ENCODE measurements at regions not wholly inside any gene's neighbourhood (a gene's known extent, or its start where the extent isn't known, plus 50 kb on each side); places are given as distances from the start of the nearest gene placed in this dataset.

DNA sequence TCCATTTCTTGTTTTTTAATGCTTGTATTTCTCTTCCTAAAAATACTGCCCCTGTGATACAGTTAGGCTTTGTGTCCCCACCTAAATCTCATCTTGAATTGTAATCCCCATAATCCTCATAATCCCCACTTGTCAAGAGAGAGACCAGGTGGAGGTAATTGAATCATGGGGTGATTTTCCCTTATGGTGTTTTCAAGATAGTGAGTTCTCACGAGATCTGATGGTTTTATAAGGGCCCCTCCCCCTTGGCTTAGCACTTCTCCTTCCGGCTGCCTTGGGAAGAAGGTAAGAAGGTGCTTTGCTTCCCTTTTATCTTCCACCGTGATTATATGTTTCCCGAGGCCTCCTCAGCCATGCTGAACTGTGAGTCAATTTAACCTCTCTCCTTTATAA is 227.4 kb downstream of the MAN2A1 start:
- Histone ChIP-seq H3K4me3 (ENCODE audit: low read length in 2 of 2) (no peak overlapping the region), H3K27ac (ENCODE audit: low read depth, low read length) (no peak overlapping the region), H3K36me3 (ENCODE audit: insufficient read depth, low read length) (no peaks in the 10 kb centered on the region), H3K27me3 (ENCODE audit: insufficient read depth, low read length) (no peaks in the 10 kb centered on the region), H3K9me3 (ENCODE audit: control insufficient read depth in 1 of 2, low read length in 2 of 2) (no peaks in the 10 kb centered on the region), H3K4me1 (ENCODE audit: insufficient read depth, low read length) (peaks cover 28% of the 10 kb centered on the region)
- ChIA-PET POLR2A (ENCODE audit: partially characterized antibody) (interaction anchor here (2.2 kb wide), 1 partner anchor 227 kb away, joined by 7 read pairs; the partner anchor contains the start of gene MAN2A1), CTCF (ENCODE audit: partially characterized antibody) (no interaction called here)
- H3K4me3 Mint-ChIP-seq, result peak overlapping the region in 1 of 8 donors; percentile 34
- peaks cover 12 to 37% (median 24%) of the 10 kb centered on the region in 4 donors for H3K4me1 Mint-ChIP-seq
- H3K36me3 Mint-ChIP-seq, result no peaks in the 10 kb centered on the region
- H3K9me3 Mint-ChIP-seq, result peaks cover 0 to 6% (median 0%) of the 10 kb centered on the region in 8 donors
- intact Hi-C loops (cut with micrococcal nuclease), result no loop called here
- no peak for DNase-seq
- H3K27me3 Mint-ChIP-seq, result no peaks in the 10 kb centered on the region
- H3K27ac Mint-ChIP-seq, result no peak overlapping the region

DNA sequence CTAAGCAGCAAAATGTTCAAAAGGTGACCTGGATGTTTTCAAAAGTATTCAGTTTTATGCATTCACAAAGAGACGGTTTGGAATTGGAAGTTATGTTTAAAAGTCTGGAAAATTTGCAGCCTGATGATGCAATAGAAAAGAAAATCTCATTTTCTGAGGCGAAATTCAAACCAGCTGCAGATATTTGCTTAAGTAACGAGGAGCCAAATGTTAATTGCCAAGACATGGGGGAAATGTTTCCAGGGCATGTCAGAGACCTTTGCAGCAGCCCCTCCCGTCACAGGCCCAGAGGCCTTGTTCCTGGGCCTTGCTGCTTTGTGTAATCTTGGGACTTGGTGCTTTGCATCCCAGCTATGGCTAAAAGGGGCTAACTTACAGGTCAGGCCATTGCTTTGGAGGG is 228.2 kb downstream of the MAN2A1 start:
- Mint-ChIP-seq H3K4me1 (peaks cover 21 to 41% (median 28%) of the 10 kb centered on the region in 4 donors), H3K36me3 (no peaks in the 10 kb centered on the region), H3K4me3 (no peak overlapping the region), H3K27me3 (no peaks in the 10 kb centered on the region), H3K27ac (no peak overlapping the region), H3K9me3 (peaks cover 0 to 6% (median 0%) of the 10 kb centered on the region in 8 donors)
- Histone ChIP-seq H3K9me3 (ENCODE audit: control insufficient read depth in 1 of 2, low read length in 2 of 2) (no peaks in the 10 kb centered on the region), H3K4me1 (ENCODE audit: insufficient read depth, low read length) (peaks cover 36% of the 10 kb centered on the region), H3K4me3 (ENCODE audit: low read length in 2 of 2) (no peak overlapping the region), H3K27ac (ENCODE audit: low read depth, low read length) (no peak overlapping the region), H3K27me3 (ENCODE audit: insufficient read depth, low read length) (no peaks in the 10 kb centered on the region), H3K36me3 (ENCODE audit: insufficient read depth, low read length) (no peaks in the 10 kb centered on the region)
- intact Hi-C loops (cut with micrococcal nuclease), result no loop called here
- ChIA-PET POLR2A (ENCODE audit: partially characterized antibody) (interaction anchor here (1.6 kb wide), 1 partner anchor 228 kb away, joined by 3 read pairs; no protein-coding TSS in a partner anchor), CTCF (ENCODE audit: partially characterized antibody) (no interaction called here)
- DNase-seq, result no peak

DNA sequence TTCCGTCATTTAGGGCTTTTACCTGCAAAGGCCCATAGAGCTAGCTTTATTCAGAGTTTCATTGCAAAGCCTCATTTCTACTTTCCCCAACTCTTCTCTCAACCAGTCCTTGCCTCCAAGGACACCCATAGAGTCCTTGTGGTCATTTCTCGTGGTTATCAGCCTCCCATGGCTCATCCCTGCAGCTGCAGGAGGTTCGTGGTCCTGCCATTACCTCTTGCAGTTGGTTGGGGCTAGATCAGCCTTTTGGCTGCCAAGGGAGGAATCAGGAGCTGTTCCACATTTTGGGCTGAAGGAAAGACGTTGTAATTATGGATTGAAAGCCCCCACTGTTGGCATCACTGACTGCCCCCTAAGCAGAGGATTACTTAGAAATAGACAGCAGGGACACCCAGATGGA is 231.0 kb downstream of the MAN2A1 start:
- Mint-ChIP-seq H3K4me1 (peaks cover 36 to 50% (median 41%) of the 10 kb centered on the region in 4 donors), H3K27ac (peak overlapping the region; percentile 85 to 97 (median 92)), H3K27me3 (no peaks in the 10 kb centered on the region), H3K4me3 (peak overlapping the region in 4 of 8 donors; percentile 53 to 81 (median 75)), H3K36me3 (no peaks in the 10 kb centered on the region), H3K9me3 (peaks cover 0 to 6% (median 2%) of the 10 kb centered on the region in 8 donors)
- Histone ChIP-seq H3K4me3 (ENCODE audit: low read length in 2 of 2) (no peak overlapping the region), H3K9me3 (ENCODE audit: control insufficient read depth in 1 of 2, low read length in 2 of 2) (no peaks in the 10 kb centered on the region), H3K4me1 (ENCODE audit: insufficient read depth, low read length) (peaks cover 50% of the 10 kb centered on the region), H3K36me3 (ENCODE audit: insufficient read depth, low read length) (no peaks in the 10 kb centered on the region), H3K27me3 (ENCODE audit: insufficient read depth, low read length) (no peaks in the 10 kb centered on the region), H3K27ac (ENCODE audit: low read depth, low read length) (peak overlapping the region; percentile 19)
- CTCF ChIA-PET (ENCODE audit: partially characterized antibody), result interaction anchor here (1.1 kb wide), 1 partner anchor 13 kb away, joined by 3 read pairs; no protein-coding TSS in a partner anchor
- POLR2A ChIA-PET (ENCODE audit: partially characterized antibody), result interaction anchor here (2.1 to 4.0 kb wide), 3 partner anchors 63 to 230 kb away, joined by 9 to 62 read pairs (median 31); partner anchors contain the start of gene MAN2A1
- intact Hi-C loops (cut with micrococcal nuclease), result loop anchor here (1.0 to 5.0 kb wide), 3 partner anchors 103 to 230 kb away; no protein-coding TSS in a partner anchor
- no peak for DNase-seq

DNA sequence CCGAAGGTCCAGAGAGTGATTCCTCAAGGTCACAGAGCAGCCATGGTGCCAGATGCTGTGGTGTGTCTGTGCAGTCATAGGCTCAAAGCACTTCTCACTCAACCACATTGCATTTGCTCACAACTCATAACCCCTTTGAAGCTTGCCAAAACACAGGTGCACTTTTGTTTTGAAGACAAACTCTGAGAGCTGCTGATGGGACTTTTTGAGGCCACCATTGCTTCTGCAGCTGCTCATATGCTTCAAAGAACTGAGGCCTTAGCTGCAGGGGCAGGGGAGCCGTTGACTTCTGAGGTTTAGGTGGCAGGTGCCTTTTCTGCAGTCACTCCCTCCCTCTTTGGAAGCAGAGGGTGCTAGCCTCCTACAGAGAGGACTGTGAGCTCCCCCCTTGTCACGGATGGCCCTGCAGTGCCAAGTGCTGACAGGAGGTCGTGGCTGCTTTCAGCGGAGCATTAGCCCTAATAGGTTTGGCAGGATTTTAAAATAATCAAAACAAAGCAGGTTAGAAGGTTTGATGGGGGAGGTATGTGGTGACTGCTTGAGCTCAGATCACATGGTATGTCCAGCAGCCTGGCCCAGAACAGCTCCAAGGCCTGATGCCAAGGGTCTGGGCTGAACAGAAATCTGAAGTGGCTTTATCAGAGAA is 232.1 kb downstream of the MAN2A1 start:
- Histone ChIP-seq H3K4me1 (ENCODE audit: insufficient read depth, low read length) (peaks cover 44% of the 10 kb centered on the region), H3K36me3 (ENCODE audit: insufficient read depth, low read length) (no peaks in the 10 kb centered on the region), H3K27ac (ENCODE audit: low read depth, low read length) (peak overlapping the region; percentile 37), H3K27me3 (ENCODE audit: insufficient read depth, low read length) (no peaks in the 10 kb centered on the region), H3K4me3 (ENCODE audit: low read length in 2 of 2) (peak overlapping the region in 1 of 2 donors; percentile 4), H3K9me3 (ENCODE audit: control insufficient read depth in 1 of 2, low read length in 2 of 2) (no peaks in the 10 kb centered on the region)
- Mint-ChIP-seq H3K27me3 (no peaks in the 10 kb centered on the region), H3K4me3 (peak overlapping the region; percentile 57 to 81 (median 74)), H3K9me3 (peaks cover 0 to 6% (median 2%) of the 10 kb centered on the region in 8 donors), H3K4me1 (peaks cover 32 to 46% (median 39%) of the 10 kb centered on the region in 4 donors), H3K36me3 (no peaks in the 10 kb centered on the region), H3K27ac (peak overlapping the region; percentile 85 to 97 (median 92))
- intact Hi-C loops (cut with micrococcal nuclease), result loop anchor here (1.0 to 5.0 kb wide), 4 partner anchors 65 to 232 kb away; no protein-coding TSS in a partner anchor
- DNase-seq, result peak; percentile 70 to 81 (median 75)
- CTCF ChIA-PET (ENCODE audit: partially characterized antibody), result interaction anchor here (0.7 to 2.5 kb wide), 14 partner anchors 8 to 231 kb away, joined by 3 to 15 read pairs (median 3); partner anchors contain the start of gene MAN2A1
- POLR2A ChIA-PET (ENCODE audit: partially characterized antibody), result interaction anchor here (0.6 to 4.0 kb wide), 17 partner anchors 9 to 1540 kb away, joined by 3 to 62 read pairs (median 3); partner anchors contain the start of genes FBXL17, MAN2A1 and PJA2

DNA sequence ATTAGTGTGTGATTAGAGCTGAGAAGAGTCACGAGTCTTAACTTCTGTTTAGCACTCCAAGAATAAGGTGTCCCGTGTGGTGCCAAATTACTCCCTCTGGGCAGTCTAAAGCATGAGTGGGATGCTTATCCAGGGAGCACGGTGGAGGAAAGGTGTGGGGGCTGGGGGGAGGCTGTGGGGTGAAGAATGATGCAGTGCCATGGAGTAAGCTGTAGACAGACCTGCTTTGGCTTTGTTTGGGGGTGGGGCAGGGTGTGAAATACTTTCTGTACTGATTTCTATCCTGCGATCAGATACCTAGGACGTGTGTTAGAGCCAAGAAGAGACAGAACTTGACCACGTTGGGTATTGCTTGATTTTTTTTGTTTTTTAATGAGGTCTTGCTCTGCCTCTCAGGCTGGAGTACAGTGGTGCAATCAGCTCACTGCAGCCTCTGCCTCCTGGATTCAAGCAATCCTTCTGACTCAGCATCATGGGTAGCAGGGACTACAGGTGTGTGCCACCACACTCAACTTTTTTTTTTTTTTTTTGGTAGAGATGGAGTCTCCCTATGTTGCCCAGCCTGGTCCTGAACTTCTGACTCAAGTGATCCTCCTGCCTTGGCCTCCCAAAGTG is 232.8 kb downstream of the MAN2A1 start:
- peak overlapping the region; percentile 85 to 97 (median 92) for H3K27ac Mint-ChIP-seq
- no peaks in the 10 kb centered on the region for H3K36me3 Mint-ChIP-seq
- CTCF ChIA-PET (ENCODE audit: partially characterized antibody), result interaction anchor here (0.7 to 2.5 kb wide), 12 partner anchors 19 to 232 kb away, joined by 3 to 15 read pairs (median 3); partner anchors contain the start of gene MAN2A1
- peaks cover 43% of the 10 kb centered on the region for H3K4me1 ChIP-seq (ENCODE audit: insufficient read depth, low read length)
- H3K4me3 Mint-ChIP-seq, result peak overlapping the region; percentile 57 to 81 (median 74)
- peaks cover 32 to 43% (median 38%) of the 10 kb centered on the region in 4 donors for H3K4me1 Mint-ChIP-seq
- H3K9me3 ChIP-seq (ENCODE audit: control insufficient read depth in 1 of 2, low read length in 2 of 2), result no peaks in the 10 kb centered on the region
- peak overlapping the region; percentile 37 for H3K27ac ChIP-seq (ENCODE audit: low read depth, low read length)
- H3K36me3 ChIP-seq (ENCODE audit: insufficient read depth, low read length), result no peaks in the 10 kb centered on the region
- DNase-seq, result peak in 3 of 5 donors; percentile 10 to 20 (median 18)
- POLR2A ChIA-PET (ENCODE audit: partially characterized antibody), result interaction anchor here (0.8 to 4.0 kb wide), 14 partner anchors 9 to 512 kb away, joined by 3 to 62 read pairs (median 4); partner anchors contain the start of genes MAN2A1 and PJA2
- H3K4me3 ChIP-seq (ENCODE audit: low read length in 2 of 2), result peak overlapping the region in 1 of 2 donors; percentile 0
- H3K27me3 Mint-ChIP-seq, result no peaks in the 10 kb centered on the region
- H3K9me3 Mint-ChIP-seq, result peaks cover 0 to 5% (median 2%) of the 10 kb centered on the region in 8 donors
- H3K27me3 ChIP-seq (ENCODE audit: insufficient read depth, low read length), result no peaks in the 10 kb centered on the region
- intact Hi-C loops (cut with micrococcal nuclease), result loop anchor here (2.0 to 5.0 kb wide), 2 partner anchors 66 to 105 kb away; no protein-coding TSS in a partner anchor

DNA sequence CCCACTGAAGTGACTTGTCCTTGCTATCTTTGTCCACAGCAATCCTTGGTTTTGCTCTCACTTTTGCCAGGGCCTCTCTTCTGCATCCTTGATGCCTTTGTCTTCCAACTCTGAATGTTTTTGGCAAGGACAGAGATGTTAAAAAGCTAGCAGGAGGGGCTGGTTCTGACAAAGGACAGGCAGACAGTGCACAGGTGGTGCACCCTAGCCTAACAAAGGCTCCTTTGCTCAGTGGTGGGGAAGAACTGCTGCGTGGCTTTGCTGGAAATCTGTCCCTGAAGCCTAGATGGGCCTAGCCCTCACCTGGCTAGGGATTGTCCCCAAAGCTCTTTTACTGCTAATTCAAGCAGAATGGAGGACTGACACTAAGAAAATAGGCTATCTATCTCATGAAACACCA is 233.5 kb downstream of the MAN2A1 start:
- no peaks in the 10 kb centered on the region for H3K9me3 ChIP-seq (ENCODE audit: control insufficient read depth in 1 of 2, low read length in 2 of 2)
- Mint-ChIP-seq H3K27me3 (no peaks in the 10 kb centered on the region), H3K9me3 (peaks cover 0 to 2% (median 0%) of the 10 kb centered on the region in 8 donors), H3K4me1 (peaks cover 32 to 43% (median 38%) of the 10 kb centered on the region in 4 donors), H3K36me3 (no peaks in the 10 kb centered on the region), H3K27ac (peak overlapping the region; percentile 15 to 87 (median 83)), H3K4me3 (peak overlapping the region in 1 of 8 donors; percentile 60)
- no peak for DNase-seq
- intact Hi-C loops (cut with micrococcal nuclease), result loop anchor here (2.0 to 5.0 kb wide), 2 partner anchors 66 to 106 kb away; no protein-coding TSS in a partner anchor
- H3K36me3 ChIP-seq (ENCODE audit: insufficient read depth, low read length), result no peaks in the 10 kb centered on the region
- no peaks in the 10 kb centered on the region for H3K27me3 ChIP-seq (ENCODE audit: insufficient read depth, low read length)
- ChIA-PET CTCF (ENCODE audit: partially characterized antibody) (interaction anchor here (1.0 to 2.5 kb wide), 2 partner anchors 70 to 131 kb away, joined by 3 to 15 read pairs; no protein-coding TSS in a partner anchor), POLR2A (ENCODE audit: partially characterized antibody) (interaction anchor here (2.5 to 4.0 kb wide), 2 partner anchors 131 to 232 kb away, joined by 16 to 62 read pairs; partner anchors contain the start of gene MAN2A1)
- no peak overlapping the region for H3K4me3 ChIP-seq (ENCODE audit: low read length in 2 of 2)
- H3K4me1 ChIP-seq (ENCODE audit: insufficient read depth, low read length), result peaks cover 43% of the 10 kb centered on the region
- no peak overlapping the region for H3K27ac ChIP-seq (ENCODE audit: low read depth, low read length)
